GM18517 (cell line): ENCODE measurements at regions not wholly inside any gene's neighbourhood (a gene's known extent, or its start where the extent isn't known, plus 50 kb on each side); places are given as distances from the start of the nearest gene placed in this dataset.

Experiments used
- ATAC-seq: cut with Tn5 transposase; IDR thresholded peaks from one replicate; pipeline ENCODE4 v1.9.1; 2021; ENCODE audit warnings: mild to moderate bottlenecking, moderate library complexity; ENCODE audit not compliant: unreplicated experiment

DNA sequence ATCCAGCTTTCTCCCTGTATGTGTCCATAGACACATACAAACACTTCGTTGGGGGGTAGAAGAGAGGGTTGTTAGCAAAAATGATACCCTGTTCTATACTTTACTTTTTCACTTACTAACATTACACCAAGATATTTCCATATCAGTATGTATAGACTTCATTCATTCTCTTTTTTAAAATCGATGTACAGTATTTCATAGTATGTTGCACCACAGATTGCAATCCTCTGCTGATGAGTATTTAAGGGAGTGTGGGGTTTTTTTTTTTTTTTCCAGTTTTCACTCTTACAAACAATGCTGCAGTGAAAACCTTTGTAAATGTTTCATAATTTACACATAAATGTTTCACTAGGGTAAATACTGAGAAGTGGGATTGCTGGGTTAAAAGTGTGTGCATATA is 402.3 kb downstream of the LRATD1 start:
- ATAC-seq, result no peak

DNA sequence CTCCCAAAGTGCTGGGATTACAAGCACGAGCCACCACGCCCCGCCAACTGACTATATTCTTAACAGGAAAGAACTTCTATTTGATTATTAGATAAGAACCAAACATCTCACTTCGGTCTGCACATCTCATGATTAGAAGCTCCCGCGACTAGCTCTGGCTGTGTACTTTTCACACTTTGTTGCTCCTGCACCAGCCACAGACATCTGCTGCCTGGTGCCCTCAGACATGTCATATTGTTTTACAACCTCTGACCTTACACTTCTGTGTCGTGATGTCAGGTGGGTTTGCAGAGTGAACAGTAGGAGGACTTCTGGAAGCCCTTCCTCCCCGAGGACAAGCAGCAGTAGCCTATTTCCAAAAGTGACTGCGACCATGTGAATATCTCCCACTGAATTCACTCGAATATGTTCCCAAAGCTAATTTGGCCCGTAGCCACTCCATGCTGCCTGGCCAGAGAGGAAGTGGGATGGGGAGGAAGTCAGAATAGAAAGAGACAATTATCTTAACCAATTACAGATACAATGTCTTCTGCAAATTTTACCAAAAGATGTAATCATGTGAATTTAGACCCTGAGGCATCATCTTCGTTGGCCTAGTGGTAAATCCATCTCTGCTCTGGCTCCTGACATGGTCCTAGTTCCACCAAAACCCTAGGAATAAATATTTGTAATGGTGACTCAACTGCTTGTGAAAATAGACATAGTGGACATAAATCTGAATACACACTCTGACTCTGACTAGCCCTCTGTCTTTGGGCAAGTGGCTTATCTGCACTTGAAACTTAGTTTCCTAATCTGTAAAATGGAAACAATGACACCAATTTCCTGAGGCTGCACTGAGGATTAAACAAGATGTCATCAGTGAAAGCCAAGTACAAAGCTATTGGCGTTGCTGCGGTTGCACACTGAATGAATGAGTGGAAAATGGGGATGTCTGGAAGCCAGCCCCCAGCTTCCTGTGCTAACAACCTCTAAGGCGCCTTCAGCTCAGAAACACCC is 406.1 kb downstream of the LRATD1 start:
- no peak for ATAC-seq

DNA sequence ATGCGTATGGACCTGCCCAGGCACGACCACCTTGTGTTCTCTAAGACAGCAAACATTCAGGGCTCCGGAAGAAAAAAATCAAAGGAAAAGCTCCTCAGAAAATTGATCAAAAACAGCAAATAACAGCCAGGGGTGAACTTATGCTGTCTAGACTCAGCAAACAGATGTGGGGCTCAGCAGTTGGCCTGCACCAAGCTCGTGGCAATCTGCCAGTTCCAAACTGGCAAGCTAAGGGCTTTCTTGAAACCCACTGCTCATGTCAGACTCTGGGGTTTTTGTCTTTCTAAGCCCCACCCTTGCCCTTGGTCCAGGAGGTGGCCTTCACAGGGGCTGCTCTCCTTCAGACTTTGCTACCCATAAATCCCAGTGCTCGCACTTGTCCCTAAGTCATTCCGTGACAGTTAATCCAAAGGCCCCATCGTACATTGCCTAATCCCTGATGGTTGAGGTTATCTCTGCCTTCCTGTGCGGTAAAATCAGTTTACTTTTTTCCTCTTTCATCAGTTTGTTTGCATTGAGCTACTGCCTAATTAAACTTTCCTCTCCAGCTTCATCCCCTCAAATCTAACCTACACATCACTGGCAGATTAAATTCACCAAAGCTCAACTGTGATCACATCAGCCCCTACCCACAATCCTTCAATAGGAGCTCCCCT is 408.0 kb downstream of the LRATD1 start:
- ATAC-seq, result no peak

DNA sequence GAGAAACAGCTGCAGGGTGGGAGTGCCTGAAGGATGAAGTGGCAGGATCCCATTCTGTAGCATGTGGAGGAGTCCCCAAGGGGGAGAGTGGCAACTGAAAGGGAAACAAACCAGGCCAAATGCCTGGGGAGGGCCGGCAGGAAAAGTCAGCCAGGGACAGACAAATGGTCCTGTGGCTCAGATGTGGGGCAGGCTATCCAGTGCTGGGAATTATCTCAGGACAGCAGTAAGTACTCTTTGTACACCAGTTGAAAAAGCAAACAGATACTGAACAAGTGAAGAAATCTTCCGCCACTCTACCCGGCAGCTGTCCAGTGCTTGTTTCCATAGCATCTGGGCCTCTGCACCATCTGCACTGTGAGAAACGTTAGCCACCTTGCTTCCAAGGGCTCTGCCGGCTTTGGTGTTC is 408.9 kb downstream of the LRATD1 start:
- ATAC-seq, result no peak

DNA sequence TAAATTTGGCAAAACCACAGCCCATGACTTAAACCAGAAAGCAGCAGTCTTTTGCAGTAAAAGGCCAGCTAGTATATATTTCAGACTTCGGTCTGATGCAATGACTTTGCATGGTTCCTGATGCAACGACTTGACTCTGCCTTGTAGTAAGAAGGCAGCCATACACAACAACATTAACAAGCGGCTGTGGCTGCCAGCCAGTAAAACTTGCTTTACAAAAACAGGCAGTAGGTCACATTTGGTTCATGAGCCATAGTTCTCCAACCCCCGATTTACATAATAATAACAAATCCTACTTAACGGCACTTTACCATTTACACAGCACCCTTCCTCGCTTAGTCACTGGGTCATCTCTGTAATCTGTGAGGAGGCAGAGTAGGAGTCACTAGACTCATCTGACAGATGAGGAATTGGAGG is 410.3 kb downstream of the LRATD1 start:
- ATAC-seq, result no peak

DNA sequence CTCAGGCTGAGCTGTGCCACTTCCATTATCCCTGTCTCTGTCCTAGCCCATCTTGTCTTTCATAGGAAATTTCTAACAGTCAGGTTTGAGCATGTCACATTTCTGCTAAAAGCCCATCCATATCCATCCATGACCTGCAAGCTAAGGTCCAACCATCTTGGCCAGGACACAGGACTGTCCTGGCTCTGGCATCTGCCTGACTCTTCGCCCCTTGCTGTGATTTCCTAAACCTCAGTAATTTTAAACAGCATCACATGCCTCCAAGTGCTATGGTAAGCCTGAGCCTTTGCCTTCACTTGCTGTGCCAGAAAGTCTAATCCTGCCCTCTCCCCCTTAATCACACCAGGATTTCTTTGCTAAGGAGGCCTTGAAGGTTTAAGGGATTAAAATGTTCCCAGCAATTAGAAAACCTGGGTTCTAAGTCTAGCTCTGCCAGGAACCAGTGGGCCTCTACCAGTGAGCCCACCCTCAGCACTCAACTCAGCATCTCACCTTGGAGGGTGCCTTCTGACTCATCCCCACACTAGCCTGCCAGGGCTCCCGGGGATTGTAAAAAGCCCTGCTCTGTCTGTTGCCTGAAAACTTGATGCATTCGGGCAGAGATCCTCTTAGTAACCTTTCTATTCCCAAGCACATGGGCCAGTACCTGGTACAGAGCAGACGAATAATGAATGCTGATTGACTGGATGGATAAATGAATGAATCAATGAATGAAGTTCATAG is 411.0 kb downstream of the LRATD1 start:
- ATAC-seq, result no peak

DNA sequence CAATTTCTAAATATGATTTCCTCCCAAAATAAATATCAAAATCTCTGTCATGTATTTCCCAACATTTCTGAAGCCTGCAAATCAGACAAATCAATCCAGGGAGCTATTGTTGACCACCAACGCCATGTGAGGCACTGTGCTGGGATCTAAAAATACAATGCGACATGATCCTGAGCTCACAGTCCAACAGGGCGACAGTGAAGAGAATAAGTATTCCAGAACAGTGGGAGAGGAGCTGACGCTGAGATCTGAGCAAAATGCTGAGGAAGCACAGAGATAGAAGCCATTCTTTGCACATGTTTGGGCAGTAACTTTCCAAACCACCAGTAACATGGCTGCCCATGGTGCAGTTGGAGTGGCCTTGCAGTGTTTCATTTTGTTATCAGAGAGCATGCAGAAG is 412.5 kb downstream of the LRATD1 start:
- no peak for ATAC-seq

DNA sequence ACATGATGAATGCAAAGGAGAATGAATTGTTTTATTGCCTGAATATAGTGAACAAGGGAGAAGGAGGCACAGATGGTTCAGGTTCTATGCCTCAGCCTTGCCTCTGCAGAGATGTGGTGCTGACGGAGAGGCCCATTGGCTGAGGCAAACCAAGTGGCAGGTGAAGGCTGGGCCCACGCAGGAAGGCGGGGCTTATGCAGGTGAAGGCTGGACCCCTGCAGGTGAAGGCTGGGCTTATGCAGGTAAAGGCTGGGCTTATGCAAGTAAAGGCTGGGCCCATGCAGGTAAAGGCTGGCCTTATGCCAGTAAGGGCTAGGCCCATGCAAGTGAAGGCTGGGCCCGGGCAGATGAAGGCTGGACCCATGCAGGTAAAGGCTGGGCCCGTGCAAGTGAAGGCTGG is 414.7 kb downstream of the LRATD1 start:
- no peak for ATAC-seq

DNA sequence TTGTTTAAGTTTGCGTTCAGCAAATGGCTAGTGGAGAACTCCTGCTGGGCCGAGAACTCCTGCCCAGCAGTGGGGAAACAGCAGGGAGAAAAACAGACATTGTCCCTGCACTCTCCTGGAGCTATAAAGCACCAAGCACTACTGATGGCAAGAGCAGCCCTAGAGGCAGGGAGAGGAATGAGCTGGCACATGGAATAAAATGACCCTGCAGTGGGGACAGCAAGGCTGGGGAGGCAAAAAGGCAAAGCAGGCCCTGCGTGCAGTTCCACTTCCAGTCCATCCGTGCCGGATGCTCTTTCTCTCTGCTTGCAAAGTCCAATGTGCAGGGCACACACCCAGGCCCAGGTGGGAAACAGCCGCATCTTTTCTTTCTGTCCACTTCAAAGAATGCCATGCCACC is 415.5 kb downstream of the LRATD1 start:
- no peak for ATAC-seq

DNA sequence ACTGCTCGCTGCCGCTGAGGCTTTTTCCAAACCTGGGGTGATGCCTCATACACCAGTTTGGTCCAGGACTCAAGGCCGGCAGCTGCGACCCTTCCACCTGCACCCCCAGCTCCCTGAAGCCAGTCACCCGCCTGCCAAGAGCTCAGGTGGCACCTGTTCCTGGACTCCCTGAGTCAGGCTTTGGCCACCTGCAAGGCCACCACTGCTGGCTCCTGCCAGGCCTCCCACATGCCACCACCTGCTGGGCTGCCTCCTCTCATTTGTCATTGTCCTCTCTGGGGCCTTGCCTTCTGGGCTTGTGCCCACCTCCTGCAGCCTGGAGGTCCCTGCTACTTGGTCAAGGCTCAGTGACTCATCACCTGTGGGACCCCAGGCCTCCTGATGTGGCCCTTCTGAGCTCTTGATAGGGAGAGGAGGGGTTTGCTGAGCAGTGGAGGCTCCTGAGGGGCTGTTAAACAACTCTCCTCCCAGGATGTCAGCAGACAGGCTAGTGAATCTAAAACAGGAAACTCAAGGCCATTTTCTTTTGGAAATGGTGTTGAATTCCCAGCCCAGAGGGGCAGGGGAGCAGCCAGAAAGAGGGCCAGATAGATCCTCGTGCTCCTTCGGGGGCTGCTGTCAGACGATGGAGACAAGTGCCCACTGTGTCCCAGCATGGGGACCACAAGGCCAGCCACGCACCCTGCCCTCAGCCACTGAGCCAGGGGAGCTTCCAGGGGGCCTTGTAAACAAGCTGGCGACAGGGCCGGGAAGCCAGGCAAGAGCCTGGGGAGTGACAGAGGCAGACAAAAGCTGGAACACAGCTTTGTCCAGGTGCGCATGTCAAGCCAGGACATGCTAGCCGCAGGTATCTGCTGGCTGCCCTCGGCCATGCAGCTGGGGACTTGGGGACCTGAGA is 416.8 kb downstream of the LRATD1 start:
- ATAC-seq, result no peak

DNA sequence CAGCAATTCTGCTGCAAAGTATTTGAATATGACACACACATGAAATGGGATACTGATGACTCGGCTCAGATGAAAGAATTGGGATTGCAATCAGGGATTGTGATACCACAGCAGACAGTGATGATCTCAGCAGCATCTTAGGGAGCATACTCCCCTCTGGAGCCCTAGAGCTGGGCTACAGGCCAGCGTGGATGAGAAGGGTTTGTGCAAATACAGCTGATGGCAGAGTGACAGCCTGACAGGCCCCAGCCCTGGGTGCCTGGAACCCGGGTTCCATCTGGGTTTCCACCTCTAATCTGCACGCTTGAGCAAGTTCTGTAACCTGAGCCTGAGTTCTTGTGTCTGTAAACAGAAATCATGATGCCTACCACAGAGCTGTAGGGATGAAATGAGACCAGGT is 418.0 kb downstream of the LRATD1 start:
- no peak for ATAC-seq

DNA sequence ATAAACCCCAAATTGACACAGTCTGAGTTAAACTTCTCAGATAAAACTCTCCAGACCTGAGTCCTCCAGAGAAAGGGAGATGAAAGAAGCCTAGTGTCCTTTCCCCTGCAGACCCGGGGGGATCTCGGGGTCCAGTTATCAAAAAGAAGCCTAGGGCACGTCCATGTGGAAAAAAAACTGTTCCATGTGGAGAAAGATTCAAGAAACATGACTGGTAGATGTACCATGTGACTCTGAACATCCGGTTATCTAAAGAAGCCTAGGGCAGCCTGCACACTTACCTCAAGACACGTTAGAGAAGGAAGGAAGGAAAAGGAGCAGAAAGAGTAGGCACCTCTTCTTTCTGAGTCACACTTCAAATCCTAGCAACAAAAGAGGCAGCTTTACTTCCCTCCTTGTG is 421.0 kb downstream of the LRATD1 start:
- ATAC-seq, result no peak

DNA sequence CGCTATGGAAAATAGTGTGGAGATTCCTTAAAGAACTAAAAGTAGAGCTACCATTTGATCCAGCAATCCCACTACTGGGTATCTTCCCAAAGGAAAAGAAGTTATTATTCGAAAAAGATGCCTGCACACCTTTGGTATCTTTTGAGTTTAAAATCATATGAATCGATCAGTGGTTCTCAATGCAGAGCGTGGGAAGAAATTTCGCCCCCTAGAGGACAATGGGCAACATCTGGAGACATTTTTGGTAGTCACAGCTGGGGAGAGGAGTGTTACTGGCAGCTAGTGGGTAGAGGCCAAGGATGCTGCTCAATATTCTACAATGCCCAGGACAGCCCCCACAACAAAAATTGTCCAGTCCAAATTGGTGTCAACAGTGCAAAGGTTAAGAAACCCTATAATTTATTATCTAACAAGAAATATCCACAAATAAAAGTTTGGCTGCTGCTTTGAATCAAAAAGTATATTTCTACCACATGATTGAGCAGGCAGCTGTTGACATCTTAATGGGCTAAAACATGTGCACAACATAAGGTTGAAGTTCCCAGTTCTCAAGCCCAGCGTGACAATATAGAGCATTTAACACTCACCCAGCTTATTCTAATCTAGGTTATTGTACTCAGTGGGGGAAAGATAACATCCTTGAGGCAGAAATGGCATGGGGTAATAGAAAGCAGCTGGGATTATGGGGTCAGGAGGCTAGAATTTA is 425.7 kb downstream of the LRATD1 start:
- peak; percentile 59 for ATAC-seq

DNA sequence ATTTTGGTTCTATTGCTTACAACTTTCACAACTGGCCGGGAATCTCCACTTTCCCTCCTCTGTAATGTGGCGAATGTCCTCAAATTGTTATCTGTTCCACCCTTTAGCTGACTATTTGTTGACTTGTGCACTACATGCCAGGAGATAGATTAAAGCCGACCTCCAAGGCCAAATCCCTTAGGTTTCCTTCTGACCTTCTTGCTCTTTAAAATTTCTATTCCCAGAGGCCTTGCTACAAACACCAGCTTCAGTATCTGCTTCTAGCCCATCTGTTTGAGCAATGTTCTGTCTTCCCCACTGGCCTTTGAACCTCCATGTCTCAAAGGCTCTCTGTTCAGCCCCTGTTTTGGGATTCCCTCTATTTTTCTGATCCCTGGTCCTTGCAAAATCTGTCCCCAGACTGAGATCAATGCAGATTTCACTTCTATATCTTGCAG is 426.2 kb downstream of the LRATD1 start:
- no peak for ATAC-seq

DNA sequence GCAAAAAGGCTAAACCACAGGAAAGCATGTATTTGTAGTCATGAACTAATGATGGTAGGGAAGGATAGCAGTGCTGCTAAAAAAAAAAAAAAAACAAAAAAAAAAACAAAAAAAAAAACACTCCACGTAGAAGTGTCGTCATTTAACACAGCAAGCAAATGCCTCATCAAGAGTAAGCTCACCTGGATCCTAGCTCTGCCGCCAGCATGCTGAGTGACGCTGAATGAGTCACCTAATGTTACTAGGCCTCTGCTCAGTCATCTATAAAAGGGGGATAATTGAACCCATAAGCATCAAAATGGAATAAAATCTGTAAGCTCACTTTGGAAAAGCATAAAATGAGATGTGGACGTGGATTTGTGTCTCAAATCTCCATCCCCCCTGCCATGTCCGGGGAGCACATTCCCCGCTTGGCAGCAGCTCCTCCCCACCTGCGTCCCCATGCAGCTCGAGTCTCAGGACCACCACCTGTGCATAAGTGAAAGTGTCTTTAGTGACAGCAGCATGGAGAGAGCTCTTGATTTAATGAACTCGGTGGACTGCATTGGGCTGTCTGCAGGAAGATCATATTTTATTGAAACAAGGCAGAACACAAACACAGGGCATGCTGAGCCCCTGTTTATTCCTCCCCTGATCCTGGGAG is 427.5 kb downstream of the LRATD1 start:
- no peak for ATAC-seq

DNA sequence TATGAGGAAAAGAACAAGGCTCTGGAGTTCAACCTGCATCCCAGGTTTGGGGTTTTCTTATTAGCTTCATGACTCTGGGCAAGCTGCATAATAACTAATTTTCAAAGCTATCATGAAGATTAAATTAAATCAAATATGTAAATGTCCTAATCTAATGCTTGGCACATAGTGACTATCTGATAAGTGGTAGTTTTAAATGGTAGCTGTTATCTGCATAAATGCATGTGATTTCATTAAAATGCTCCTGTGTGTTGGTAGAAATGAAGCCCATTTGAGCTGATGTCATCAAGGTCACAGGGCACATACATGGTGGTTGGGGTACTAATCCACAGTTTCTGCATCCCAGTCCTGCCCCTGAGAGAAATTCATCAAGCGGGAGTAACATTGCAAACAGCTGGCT is 428.8 kb downstream of the LRATD1 start:
- no peak for ATAC-seq

DNA sequence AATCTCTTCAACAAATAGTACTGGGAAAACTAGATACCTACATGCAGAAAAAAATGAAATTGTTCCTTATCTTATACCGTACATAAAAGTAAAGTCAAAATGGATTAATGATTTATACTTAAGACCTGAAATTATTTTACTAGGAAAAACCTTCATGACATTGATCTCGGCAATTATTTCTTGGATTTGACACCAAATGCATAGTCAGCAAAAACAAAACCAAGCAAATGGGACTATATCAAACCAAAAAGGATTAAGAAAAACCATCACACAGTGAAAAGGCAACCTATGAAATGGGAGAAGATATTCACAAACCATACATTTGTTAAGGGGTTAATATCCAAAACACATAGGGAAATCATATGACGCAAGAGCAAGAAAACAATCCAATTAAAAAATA is 433.6 kb downstream of the LRATD1 start:
- ATAC-seq, result no peak

DNA sequence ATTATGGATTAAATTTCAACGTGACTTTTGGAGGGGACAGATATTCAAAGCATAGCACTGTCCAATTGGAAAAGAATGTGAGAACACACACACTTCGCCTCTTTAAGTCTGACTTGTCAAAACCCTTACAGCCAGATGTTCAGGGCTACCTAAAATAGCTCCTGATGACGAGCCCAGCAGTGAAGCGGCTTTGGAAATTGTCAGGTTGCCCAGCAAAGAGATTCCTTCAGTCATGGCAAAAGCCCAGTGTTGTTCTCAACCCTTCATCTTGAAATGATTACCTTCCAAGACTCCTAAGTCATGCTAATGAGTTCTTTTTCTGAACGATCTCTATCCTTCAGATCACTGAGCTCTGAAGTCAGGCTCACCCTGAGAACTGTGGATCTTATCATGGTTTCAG is 436.6 kb downstream of the LRATD1 start:
- ATAC-seq, result no peak

DNA sequence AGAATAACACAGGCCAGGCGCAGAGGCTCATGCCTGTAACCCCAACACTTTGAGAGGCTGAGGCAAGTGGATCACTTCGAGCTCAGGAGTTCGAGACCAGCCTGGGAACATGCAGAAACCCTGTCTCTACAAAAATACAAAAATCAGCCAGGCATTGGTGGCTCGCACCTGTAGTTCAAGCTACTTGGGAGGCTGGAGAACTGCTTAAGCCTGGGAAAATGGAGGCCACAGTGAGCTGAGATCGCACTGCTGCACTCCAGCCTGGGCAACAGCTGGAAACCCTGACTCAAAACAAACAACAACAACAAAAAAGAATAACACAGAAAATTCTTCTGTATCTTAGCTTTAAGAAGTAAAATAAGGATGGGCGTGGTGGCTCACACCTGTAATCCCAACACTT is 440.3 kb downstream of the LRATD1 start:
- ATAC-seq, result no peak
